ENCODE measurements at regions not wholly inside any gene's neighbourhood (a gene's known extent, or its start where the extent isn't known, plus 50 kb on each side); places are given as distances from the start of the nearest gene placed in this dataset.

DNA sequence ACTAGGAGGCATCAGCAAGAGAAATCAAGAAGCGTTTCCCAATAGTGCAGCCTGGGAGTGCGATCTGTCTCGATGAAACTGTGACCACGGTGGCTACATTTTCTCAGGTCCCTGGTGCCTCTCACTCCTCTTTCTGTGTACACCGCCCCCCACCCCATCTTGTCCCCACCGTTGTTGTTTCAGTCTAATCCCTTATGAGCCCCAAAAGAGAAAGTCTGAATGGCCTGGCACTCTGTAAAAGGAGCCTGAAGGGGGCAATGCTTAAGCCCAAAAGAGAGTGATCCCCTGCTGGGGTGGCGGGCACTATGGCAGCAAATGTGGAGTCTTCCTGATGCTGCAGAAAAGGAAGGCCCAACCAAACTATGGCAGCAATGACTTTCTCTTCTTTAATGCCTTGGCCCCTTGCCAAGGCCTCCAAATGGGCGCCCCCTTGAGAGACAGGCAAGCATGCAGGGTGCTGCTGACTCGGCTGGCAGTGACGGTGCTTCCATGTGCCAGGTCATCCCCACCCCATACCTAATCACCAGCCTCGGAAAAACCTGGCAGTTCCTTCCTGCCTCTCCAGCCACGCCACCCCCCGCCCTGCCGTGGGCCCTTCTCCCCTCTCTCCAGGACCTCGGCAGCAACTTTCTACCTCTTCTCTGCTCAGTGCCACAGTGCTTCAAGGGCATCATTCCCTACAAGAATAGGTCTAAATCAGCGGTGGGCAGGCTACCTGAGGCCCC is 123.0 kb downstream of the CYP26B1 start:
- TF ChIP-seq, protein P1, sequence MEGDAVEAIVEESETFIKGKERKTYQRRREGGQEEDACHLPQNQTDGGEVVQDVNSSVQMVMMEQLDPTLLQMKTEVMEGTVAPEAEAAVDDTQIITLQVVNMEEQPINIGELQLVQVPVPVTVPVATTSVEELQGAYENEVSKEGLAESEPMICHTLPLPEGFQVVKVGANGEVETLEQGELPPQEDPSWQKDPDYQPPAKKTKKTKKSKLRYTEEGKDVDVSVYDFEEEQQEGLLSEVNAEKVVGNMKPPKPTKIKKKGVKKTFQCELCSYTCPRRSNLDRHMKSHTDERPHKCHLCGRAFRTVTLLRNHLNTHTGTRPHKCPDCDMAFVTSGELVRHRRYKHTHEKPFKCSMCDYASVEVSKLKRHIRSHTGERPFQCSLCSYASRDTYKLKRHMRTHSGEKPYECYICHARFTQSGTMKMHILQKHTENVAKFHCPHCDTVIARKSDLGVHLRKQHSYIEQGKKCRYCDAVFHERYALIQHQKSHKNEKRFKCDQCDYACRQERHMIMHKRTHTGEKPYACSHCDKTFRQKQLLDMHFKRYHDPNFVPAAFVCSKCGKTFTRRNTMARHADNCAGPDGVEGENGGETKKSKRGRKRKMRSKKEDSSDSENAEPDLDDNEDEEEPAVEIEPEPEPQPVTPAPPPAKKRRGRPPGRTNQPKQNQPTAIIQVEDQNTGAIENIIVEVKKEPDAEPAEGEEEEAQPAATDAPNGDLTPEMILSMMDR (IDR thresholded peaks at IDR 0.05): no peak
- TF ChIP-seq ZFX (IDR thresholded peaks at IDR 0.05; ENCODE audit: borderline replicate concordance): no peak
